ENCODE measurements at regions not wholly inside any gene's neighbourhood (a gene's known extent, or its start where the extent isn't known, plus 50 kb on each side); places are given as distances from the start of the nearest gene placed in this dataset.

DNA sequence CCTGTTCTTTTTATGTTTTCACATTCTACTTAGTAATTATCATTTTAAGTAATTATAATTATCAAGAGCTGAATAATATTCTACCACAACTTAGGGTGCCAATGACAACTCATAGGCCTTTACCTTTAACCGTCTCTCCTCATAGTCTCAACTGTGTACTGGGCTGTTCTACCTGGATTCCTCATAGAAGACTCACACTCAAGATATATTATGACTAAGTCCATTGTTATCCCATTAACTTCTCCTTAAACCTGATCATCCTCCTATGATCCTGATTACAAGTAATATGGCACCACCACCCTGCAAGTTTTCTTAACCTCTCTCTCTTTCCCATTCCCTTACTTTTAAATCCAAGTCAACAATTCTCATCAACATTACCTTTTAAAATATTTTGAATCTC lies 285.9 kb upstream of the VEPH1 start:
- no peak for DNase-seq (ENCODE audit: low read depth)

GRCh38 chr3:157786618-157787017 lies 283.4 kb upstream of the VEPH1 start:
- TF ChIP-seq CTCF (IDR thresholded peaks at IDR 0.05; ENCODE audit: insufficient read depth, low read length, poor library complexity, severe bottlenecking) = no peak
- H3K4me3 ChIP-seq (ENCODE audit: low read depth, low read length) = no peak overlapping the region
- DNase-seq (ENCODE audit: low read depth) = no peak
- no peaks in the 10 kb centered on the region for H3K27me3 ChIP-seq (ENCODE audit: control insufficient read depth, insufficient read depth, low read length)
- H3K36me3 ChIP-seq (ENCODE audit: control insufficient read depth, insufficient read depth, low read length) = no peaks in the 10 kb centered on the region

More for the DNA sequence above, 285.9 kb upstream of the VEPH1 start:
- no peaks in the 10 kb centered on the region for H3K36me3 ChIP-seq (ENCODE audit: control insufficient read depth, insufficient read depth, low read length)
- no peaks in the 10 kb centered on the region for H3K27me3 ChIP-seq (ENCODE audit: control insufficient read depth, insufficient read depth, low read length)
- no peak for TF ChIP-seq CTCF (IDR thresholded peaks at IDR 0.05; ENCODE audit: insufficient read depth, low read length, poor library complexity, severe bottlenecking)
- no peak overlapping the region for H3K4me3 ChIP-seq (ENCODE audit: low read depth, low read length)

GRCh38 chr3:157786211-157786610 lies 283.0 kb upstream of the VEPH1 start:
- no peak for TF ChIP-seq CTCF (IDR thresholded peaks at IDR 0.05; ENCODE audit: insufficient read depth, low read length, poor library complexity, severe bottlenecking)
- no peaks in the 10 kb centered on the region for H3K27me3 ChIP-seq (ENCODE audit: control insufficient read depth, insufficient read depth, low read length)
- H3K36me3 ChIP-seq (ENCODE audit: control insufficient read depth, insufficient read depth, low read length) = no peaks in the 10 kb centered on the region
- H3K4me3 ChIP-seq (ENCODE audit: low read depth, low read length) = no peak overlapping the region
- DNase-seq (ENCODE audit: low read depth) = no peak

GRCh38 chr3:157785102-157785826 lies 282.0 kb upstream of the VEPH1 start:
- peak; percentile 92 for DNase-seq (ENCODE audit: low read depth)

DNA sequence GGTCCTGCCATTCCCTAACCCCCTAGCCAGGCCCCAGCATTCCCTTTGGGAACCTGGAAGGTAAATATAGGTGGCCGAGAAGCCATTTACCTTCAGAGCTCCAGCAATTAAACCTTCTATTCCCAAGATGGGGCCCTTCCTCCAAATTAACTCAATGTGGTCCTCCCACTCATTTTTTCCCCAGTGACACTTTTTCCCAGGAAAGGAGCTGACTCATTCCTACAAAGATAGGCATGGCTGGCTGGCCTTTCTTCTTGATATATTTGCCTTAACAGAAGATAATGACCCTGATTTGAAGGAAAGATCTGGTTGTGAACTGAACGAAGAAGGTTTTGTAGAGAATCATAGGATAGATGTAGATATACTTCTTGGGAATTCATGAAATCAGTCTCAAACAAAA lies 279.0 kb upstream of the VEPH1 start:
- Histone ChIP-seq H3K4me3 (ENCODE audit: low read depth, low read length) (no peak overlapping the region), H3K36me3 (ENCODE audit: control insufficient read depth, insufficient read depth, low read length) (no peaks in the 10 kb centered on the region), H3K27me3 (ENCODE audit: control insufficient read depth, insufficient read depth, low read length) (no peaks in the 10 kb centered on the region)
- no peak for TF ChIP-seq CTCF (IDR thresholded peaks at IDR 0.05; ENCODE audit: insufficient read depth, low read length, poor library complexity, severe bottlenecking)
- no peak for DNase-seq (ENCODE audit: low read depth)

More at GRCh38 chr3:157785102-157785826, 282.0 kb upstream of the VEPH1 start:
- no peak for TF ChIP-seq CTCF (IDR thresholded peaks at IDR 0.05; ENCODE audit: insufficient read depth, low read length, poor library complexity, severe bottlenecking)
- Histone ChIP-seq H3K4me3 (ENCODE audit: low read depth, low read length) (no peak overlapping the region), H3K27me3 (ENCODE audit: control insufficient read depth, insufficient read depth, low read length) (no peaks in the 10 kb centered on the region), H3K36me3 (ENCODE audit: control insufficient read depth, insufficient read depth, low read length) (no peaks in the 10 kb centered on the region)

GRCh38 chr3:157776861-157777260 lies 273.6 kb upstream of the VEPH1 start:
- no peak for TF ChIP-seq CTCF (IDR thresholded peaks at IDR 0.05; ENCODE audit: insufficient read depth, low read length, poor library complexity, severe bottlenecking)
- DNase-seq (ENCODE audit: low read depth) = no peak
- no peak overlapping the region for H3K4me3 ChIP-seq (ENCODE audit: low read depth, low read length)
- H3K36me3 ChIP-seq (ENCODE audit: control insufficient read depth, insufficient read depth, low read length) = no peaks in the 10 kb centered on the region
- H3K27me3 ChIP-seq (ENCODE audit: control insufficient read depth, insufficient read depth, low read length) = no peaks in the 10 kb centered on the region
